G401.6 (cell line): ENCODE measurements at regions not wholly inside any gene's neighbourhood (a gene's known extent, or its start where the extent isn't known, plus 50 kb on each side); places are given as distances from the start of the nearest gene placed in this dataset.

Source experiments
- FAIRE-seq: peaks from 2 replicates; lab custom pipeline; 2012; peaks lifted over from hg19 to GRCh38; lab: Jason Lieb, UNC

- no peak for FAIRE-seq
Measured at GRCh38 chr5:174235221-174236011, 189.9 kb downstream of the NSG2 start.

- no peak for FAIRE-seq
Measured at GRCh38 chr5:174236070-174236469, 190.6 kb downstream of the NSG2 start.

- FAIRE-seq = no peak
Measured at GRCh38 chr5:174239718-174240117, 194.2 kb downstream of the NSG2 start.

GRCh38 chr5:174242573-174242972 lies 197.1 kb downstream of the NSG2 start:
- FAIRE-seq = no peak

DNA sequence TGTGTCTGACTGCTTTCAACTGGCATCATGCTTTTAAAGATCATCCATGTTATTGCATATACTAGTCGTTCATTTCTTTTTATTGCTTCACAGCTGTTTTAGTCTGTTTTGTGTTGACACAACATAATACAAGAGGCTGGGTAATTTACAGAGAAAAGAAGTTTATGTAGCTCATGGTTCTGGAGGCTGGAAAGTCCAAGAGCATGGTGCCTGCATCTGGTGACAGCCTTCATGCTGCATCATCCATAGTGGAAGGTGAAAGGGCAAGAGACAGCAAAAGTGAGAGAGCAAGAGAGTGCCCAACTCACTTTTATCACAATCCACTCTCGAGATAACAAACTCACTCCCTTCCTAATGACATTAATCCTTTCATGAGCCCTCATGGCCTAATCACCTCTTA lies 198.4 kb downstream of the NSG2 start:
- FAIRE-seq = no peak

DNA sequence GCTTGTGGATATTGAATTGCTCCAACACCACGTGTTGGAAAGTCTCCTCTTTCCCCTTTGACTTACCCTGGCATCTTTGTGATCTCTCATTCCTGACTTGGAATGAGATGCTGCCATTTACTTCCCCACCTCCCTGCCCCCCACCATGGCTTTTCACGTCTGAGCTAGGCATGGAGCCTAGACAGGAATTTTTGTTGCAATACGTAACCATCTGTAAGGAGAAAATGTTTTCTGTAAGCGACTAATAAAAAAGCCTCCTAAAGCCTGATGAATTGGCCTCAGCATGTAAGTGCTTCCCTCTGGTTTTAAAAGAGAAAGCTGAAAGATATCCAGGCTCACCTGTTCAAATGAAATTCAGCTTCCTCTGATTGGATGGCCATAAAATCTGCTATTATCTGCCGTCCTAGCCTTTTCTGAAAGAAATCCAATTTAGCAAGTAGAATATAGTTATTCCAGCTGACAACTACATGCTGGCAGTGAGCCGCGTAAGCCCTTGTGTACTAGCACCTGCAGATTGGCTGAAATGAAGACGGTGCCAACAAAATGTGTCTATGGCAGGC lies 200.1 kb downstream of the NSG2 start:
- no peak for FAIRE-seq

GRCh38 chr5:174246743-174247142 lies 201.2 kb downstream of the NSG2 start:
- no peak for FAIRE-seq

DNA sequence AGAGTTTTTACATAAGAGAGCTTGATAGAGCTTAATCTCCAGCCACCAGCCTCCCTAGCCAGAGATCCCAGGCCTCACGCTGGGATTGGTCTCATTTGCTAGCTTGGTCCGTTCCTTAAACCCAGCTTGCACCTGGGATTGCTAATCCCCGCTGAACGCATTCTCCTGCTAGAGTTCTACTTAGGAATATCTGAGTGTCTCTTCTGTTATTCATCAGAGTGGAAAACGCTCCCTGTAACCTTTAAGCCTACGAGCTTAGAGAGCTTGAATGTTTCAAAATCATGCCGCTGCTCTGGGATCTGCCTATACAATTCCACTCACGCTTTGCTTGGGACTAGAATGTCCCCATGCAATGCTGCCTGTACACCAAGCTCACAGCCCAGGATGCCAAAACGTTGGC lies 201.8 kb downstream of the NSG2 start:
- FAIRE-seq = no peak

GRCh38 chr5:174251305-174252000 lies 205.9 kb downstream of the NSG2 start:
- FAIRE-seq = no peak

GRCh38 chr5:174252121-174252520 lies 206.6 kb downstream of the NSG2 start:
- FAIRE-seq = no peak

GRCh38 chr5:174259696-174260420 lies 214.4 kb downstream of the NSG2 start:
- no peak for FAIRE-seq

DNA sequence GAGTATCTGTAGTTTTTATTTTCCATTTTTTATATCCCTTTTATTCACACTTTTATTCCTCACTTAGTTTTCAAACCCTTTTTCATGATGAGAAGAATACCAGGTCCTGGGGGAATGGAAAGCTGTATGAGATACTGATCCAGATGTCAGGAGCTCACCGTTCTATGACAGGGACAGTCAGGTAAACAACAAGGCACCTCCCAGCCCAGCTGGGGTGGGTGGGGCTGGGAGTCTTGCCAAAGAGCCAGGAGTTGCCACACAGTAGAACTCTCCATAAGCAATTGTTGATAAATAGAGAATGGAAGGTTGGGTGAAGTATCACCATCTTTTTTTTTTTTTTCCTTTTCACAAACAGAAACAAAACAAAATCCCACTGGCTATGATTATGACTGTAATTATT lies 225.8 kb downstream of the NSG2 start:
- no peak for FAIRE-seq

GRCh38 chr5:174272671-174273070 lies 227.2 kb downstream of the NSG2 start:
- FAIRE-seq = no peak

- no peak for FAIRE-seq
Measured at GRCh38 chr5:174273325-174273724, 227.8 kb downstream of the NSG2 start.

DNA sequence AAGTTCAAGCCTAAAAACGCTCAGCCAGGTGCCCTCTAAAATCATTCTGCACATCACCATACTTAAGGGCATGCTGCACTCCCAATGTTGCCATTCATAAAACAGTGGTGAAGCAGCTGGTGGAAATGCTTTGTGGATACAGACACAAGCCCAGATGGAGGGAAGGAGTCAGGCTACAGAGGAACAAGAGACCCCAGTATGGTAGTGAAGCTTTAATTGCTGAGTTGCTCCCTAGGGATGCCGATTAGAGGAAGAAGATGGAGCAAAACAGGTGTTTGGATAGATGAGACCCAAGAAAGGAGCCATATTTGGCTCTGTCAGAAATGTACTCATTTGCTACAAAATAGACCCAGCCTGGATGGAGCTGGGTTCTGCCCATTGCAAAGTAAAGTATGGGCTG lies 230.5 kb downstream of the NSG2 start:
- no peak for FAIRE-seq

DNA sequence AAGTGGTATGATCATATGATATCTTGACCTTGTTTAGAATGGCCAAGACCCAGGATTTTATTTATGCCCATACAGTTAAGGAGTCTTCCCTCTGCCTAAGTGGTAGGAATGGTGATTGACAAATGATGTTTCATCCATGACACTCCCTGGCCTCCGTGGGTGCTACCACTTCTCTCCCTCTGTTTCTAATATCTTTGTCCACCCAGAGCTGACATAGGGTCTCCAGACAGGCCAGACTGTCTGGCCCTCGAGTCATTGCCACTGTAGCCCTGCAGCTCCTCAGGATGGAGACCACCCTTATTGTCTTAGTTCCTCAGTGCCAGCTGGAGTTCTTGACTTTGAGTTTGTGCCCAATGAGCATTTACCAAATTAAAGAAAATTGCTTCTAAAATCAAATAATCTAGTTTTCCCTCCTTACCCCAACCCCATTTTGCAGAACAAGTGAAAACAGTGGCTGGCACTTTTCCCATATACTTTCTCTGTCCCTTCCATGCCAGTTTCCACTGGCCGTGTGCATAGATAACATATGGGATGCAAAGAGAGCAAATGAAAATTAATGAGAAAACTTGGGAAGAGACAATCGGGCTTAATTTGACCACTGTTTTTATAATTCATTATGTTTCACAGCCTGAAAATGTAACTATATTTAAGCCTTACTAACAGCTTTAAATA lies 235.7 kb downstream of the NSG2 start:
- FAIRE-seq = no peak

- FAIRE-seq = no peak
Measured at GRCh38 chr5:174281855-174282254, 236.3 kb downstream of the NSG2 start.

DNA sequence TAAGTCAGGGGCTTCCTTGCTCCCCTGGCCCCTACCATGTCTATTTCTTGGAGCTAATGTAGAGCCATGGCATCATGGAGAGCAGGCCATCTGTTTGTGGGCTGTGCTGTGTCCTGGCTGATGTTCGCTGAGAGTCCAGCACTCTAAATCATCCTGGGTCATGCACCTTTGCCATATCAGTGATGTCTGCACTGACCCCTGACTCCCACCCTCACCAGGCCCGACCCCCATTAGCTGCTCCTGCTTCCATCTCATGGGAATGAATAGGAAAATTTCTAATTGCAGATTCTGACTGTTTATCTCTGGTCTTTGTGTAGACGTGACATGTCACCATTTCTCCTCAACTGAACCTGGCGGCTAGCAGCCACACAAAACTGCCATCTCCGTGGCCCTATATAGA lies 236.9 kb downstream of the NSG2 start:
- no peak for FAIRE-seq

DNA sequence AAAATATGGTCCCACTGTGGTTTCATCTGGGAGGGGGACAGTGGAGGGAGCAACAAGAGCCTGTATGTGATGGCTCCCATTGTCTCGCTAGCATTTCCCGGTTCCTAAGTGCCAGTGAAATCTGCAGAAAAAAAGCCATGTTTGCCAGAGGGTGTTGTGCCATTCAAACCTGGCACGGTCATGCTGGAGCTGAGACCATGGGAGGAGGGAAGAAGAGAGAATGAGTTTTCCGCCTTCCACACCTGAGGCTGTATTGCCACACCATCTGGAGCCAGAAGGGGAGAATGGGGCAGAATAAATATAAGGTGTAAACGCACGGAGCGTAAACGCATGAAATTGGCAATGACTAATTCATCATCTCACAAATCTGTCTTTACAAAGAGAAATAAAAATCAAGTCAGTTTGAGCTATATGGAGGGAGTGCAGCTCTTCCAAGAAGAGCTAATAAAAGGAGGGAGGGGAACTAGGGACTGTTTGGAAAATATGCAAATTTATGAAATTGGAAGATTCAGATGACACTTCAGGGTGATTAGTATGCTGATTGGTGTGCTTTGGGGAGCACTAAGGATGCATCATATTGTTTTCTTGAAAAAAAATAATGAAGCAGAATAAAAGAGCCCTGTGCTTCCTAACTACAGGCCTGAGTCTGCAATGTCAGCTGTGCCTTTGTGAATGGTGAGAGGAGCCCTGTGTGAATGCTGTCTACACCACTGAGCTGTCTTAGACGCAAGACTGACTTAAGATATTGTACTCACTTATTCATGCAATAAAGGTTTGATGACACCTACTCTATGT lies 237.9 kb downstream of the NSG2 start:
- FAIRE-seq = no peak

- FAIRE-seq = no peak
Measured at GRCh38 chr5:174284873-174285272, 239.4 kb downstream of the NSG2 start.

GRCh38 chr5:174287761-174288160 lies 242.3 kb downstream of the NSG2 start:
- FAIRE-seq = no peak

DNA sequence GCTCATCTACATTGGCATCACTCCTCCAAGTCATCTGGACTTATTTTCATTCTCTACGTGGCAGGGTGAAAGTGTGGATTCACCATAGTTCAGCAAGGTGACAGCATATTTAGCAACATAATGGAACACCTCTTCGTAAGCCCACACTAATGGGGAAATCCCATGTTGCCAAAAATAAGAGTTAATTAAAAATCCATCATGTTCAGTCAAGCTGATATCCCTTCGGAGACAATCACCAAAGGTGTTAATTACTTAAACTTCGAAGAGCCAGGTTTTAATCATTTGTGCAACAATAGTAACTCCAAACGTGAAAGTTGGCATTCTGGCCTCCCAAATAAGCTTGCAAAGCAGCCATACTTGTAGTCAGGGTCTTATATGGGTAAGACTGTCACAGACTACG lies 242.9 kb downstream of the NSG2 start:
- FAIRE-seq = no peak
